ENCODE measurements at regions not wholly inside any gene's neighbourhood (a gene's known extent, or its start where the extent isn't known, plus 50 kb on each side); places are given as distances from the start of the nearest gene placed in this dataset.

- no peak overlapping the region for H3K27ac ChIP-seq (replicated peaks)
- TF ChIP-seq CTCF (IDR thresholded peaks at IDR 0.05; ENCODE audit: insufficient read depth, low read length) (no peak), SPI1 (IDR thresholded peaks at IDR 0.05; ENCODE audit: borderline replicate concordance, low read depth) (no peak), REST (IDR thresholded peaks at IDR 0.05; ENCODE audit: insufficient replicate concordance, low read depth) (no peak), POLR2AphosphoS5 (IDR thresholded peaks at IDR 0.05; ENCODE audit: low read depth) (no peak), GABPA (IDR thresholded peaks at IDR 0.05; ENCODE audit: low read depth) (no peak)
- H3K27me3 ChIP-seq (ENCODE audit: insufficient read depth, poor library complexity, severe bottlenecking) = no peaks in the 10 kb centered on the region
- no peak for DNase-seq (ENCODE audit: low read depth in 1 of 2, low spot score in 1 of 2)
- H3K4me3 ChIP-seq (replicated peaks; ENCODE audit: insufficient read depth, low read length) = no peak overlapping the region
These were observed 328.4 kb upstream of the CNR1 start for GRCh38 chr6:88494401-88495140.

- H3K27ac ChIP-seq (replicated peaks) = no peak overlapping the region
- TF ChIP-seq REST (IDR thresholded peaks at IDR 0.05; ENCODE audit: insufficient replicate concordance, low read depth) = no peak
- no peak for TF ChIP-seq CTCF (IDR thresholded peaks at IDR 0.05; ENCODE audit: insufficient read depth, low read length)
- TF ChIP-seq SPI1 (IDR thresholded peaks at IDR 0.05; ENCODE audit: borderline replicate concordance, low read depth) = no peak
- no peak for TF ChIP-seq POLR2AphosphoS5 (IDR thresholded peaks at IDR 0.05; ENCODE audit: low read depth)
- TF ChIP-seq GABPA (IDR thresholded peaks at IDR 0.05; ENCODE audit: low read depth) = no peak
- no peaks in the 10 kb centered on the region for H3K27me3 ChIP-seq (ENCODE audit: insufficient read depth, poor library complexity, severe bottlenecking)
- DNase-seq (ENCODE audit: low read depth in 1 of 2, low spot score in 1 of 2) = no peak
- no peak overlapping the region for H3K4me3 ChIP-seq (replicated peaks; ENCODE audit: insufficient read depth, low read length)
These were observed 327.6 kb upstream of the CNR1 start for GRCh38 chr6:88493717-88494116.

- H3K27ac ChIP-seq (replicated peaks) = no peak overlapping the region
- H3K4me3 ChIP-seq (replicated peaks; ENCODE audit: insufficient read depth, low read length) = no peak overlapping the region
These were observed 326.7 kb upstream of the CNR1 start for GRCh38 chr6:88492824-88493223.

More at GRCh38 chr6:88492824-88493223, 326.7 kb upstream of the CNR1 start:
- no peaks in the 10 kb centered on the region for H3K27me3 ChIP-seq (ENCODE audit: insufficient read depth, poor library complexity, severe bottlenecking)
- TF ChIP-seq GABPA (IDR thresholded peaks at IDR 0.05; ENCODE audit: low read depth) = no peak
- no peak for TF ChIP-seq CTCF (IDR thresholded peaks at IDR 0.05; ENCODE audit: insufficient read depth, low read length)
- no peak for TF ChIP-seq POLR2AphosphoS5 (IDR thresholded peaks at IDR 0.05; ENCODE audit: low read depth)
- TF ChIP-seq REST (IDR thresholded peaks at IDR 0.05; ENCODE audit: insufficient replicate concordance, low read depth) = no peak
- no peak for TF ChIP-seq SPI1 (IDR thresholded peaks at IDR 0.05; ENCODE audit: borderline replicate concordance, low read depth)
- peak in 1 of 2 experiments; percentile 15 for DNase-seq (ENCODE audit: low read depth in 1 of 2, low spot score in 1 of 2)
